ENCODE measurements at regions not wholly inside any gene's neighbourhood (a gene's known extent, or its start where the extent isn't known, plus 50 kb on each side); places are given as distances from the start of the nearest gene placed in this dataset.
"Not testable (repeated sequence)": the region's sequence is repeated elsewhere in the genome, so short reads cannot be mapped to it uniquely, and the experiment has no call there.

- H3K4me3 ChIP-seq (ENCODE audit: low read length), result no peak overlapping the region
- DNase-seq (ENCODE audit: low read depth, low spot score), result no peak
Observed at GRCh38 chr5:18438126-18438525, 803.9 kb downstream of the TAF11L14 start.

GRCh38 chr5:18455521-18455920 is 821.3 kb downstream of the TAF11L14 start:
- H3K4me3 ChIP-seq (ENCODE audit: low read length), result no peak overlapping the region
- DNase-seq (ENCODE audit: low read depth, low spot score), result no peak

- no peak overlapping the region for H3K4me3 ChIP-seq (ENCODE audit: low read length)
- no peak for DNase-seq (ENCODE audit: low read depth, low spot score)
Observed at GRCh38 chr5:18457255-18457654, 823.0 kb downstream of the TAF11L14 start.

- DNase-seq (ENCODE audit: low read depth, low spot score), result no peak
- no peak overlapping the region for H3K4me3 ChIP-seq (ENCODE audit: low read length)
Observed at GRCh38 chr5:18461766-18462165, 827.5 kb downstream of the TAF11L14 start.

- H3K4me3 ChIP-seq (ENCODE audit: low read length), result no peak overlapping the region
- DNase-seq (ENCODE audit: low read depth, low spot score), result peak; percentile 58
Observed at GRCh38 chr5:18465833-18466681, 831.8 kb downstream of the TAF11L14 start.

GRCh38 chr5:18466731-18467130 is 832.5 kb downstream of the TAF11L14 start:
- no peak overlapping the region for H3K4me3 ChIP-seq (ENCODE audit: low read length)
- no peak for DNase-seq (ENCODE audit: low read depth, low spot score)

GRCh38 chr5:18471791-18472190 is 837.5 kb downstream of the TAF11L14 start:
- H3K4me3 ChIP-seq (ENCODE audit: low read length); DNase-seq (ENCODE audit: low read depth, low spot score): not testable (repeated sequence)

- DNase-seq (ENCODE audit: low read depth, low spot score), result no peak
Observed at GRCh38 chr5:18483451-18483850, 849.2 kb downstream of the TAF11L14 start.

GRCh38 chr5:18487928-18488480 is 853.7 kb downstream of the TAF11L14 start:
- no peak overlapping the region for H3K4me3 ChIP-seq (ENCODE audit: low read length)
- DNase-seq (ENCODE audit: low read depth, low spot score), result no peak

More at GRCh38 chr5:18483451-18483850, 849.2 kb downstream of the TAF11L14 start:
- no peak overlapping the region for H3K4me3 ChIP-seq (ENCODE audit: low read length)

GRCh38 chr5:18489703-18490102 is 855.4 kb downstream of the TAF11L14 start:
- H3K4me3 ChIP-seq (ENCODE audit: low read length), result no peak overlapping the region
- no peak for DNase-seq (ENCODE audit: low read depth, low spot score)

GRCh38 chr5:18491349-18491748 is 857.1 kb downstream of the TAF11L14 start:
- DNase-seq (ENCODE audit: low read depth, low spot score), result no peak
- H3K4me3 ChIP-seq (ENCODE audit: low read length), result no peak overlapping the region

- H3K4me3 ChIP-seq (ENCODE audit: low read length), result no peak overlapping the region
- no peak for DNase-seq (ENCODE audit: low read depth, low spot score)
Observed at GRCh38 chr5:18495157-18495556, 860.9 kb downstream of the TAF11L14 start.

- no peak for DNase-seq (ENCODE audit: low read depth, low spot score)
Observed at GRCh38 chr5:18496041-18496440, 861.8 kb downstream of the TAF11L14 start.

GRCh38 chr5:18497089-18497488 is 862.8 kb downstream of the TAF11L14 start:
- H3K4me3 ChIP-seq (ENCODE audit: low read length), result no peak overlapping the region

More at GRCh38 chr5:18496041-18496440, 861.8 kb downstream of the TAF11L14 start:
- H3K4me3 ChIP-seq (ENCODE audit: low read length), result no peak overlapping the region

GRCh38 chr5:18503797-18504328 is 869.6 kb downstream of the TAF11L14 start:
- no peak for DNase-seq (ENCODE audit: low read depth, low spot score)
- no peak overlapping the region for H3K4me3 ChIP-seq (ENCODE audit: low read length)

More at GRCh38 chr5:18497089-18497488, 862.8 kb downstream of the TAF11L14 start:
- DNase-seq (ENCODE audit: low read depth, low spot score), result no peak

GRCh38 chr5:18507114-18507513 is 872.9 kb downstream of the TAF11L14 start:
- no peak for DNase-seq (ENCODE audit: low read depth, low spot score)
- H3K4me3 ChIP-seq (ENCODE audit: low read length), result no peak overlapping the region

- no peak overlapping the region for H3K4me3 ChIP-seq (ENCODE audit: low read length)
- DNase-seq (ENCODE audit: low read depth, low spot score), result no peak
Observed at GRCh38 chr5:18517641-18518380, 883.6 kb downstream of the TAF11L14 start.

GRCh38 chr5:18523380-18523779 is 889.1 kb downstream of the TAF11L14 start:
- DNase-seq (ENCODE audit: low read depth, low spot score), result no peak
- no peak overlapping the region for H3K4me3 ChIP-seq (ENCODE audit: low read length)

- DNase-seq (ENCODE audit: low read depth, low spot score), result no peak
- no peak overlapping the region for H3K4me3 ChIP-seq (ENCODE audit: low read length)
Observed at GRCh38 chr5:18526792-18527405, 892.6 kb downstream of the TAF11L14 start.
